Thoracic aorta (tissue), 2 donors: ENCODE measurements at regions not wholly inside any gene's neighbourhood (a gene's known extent, or its start where the extent isn't known, plus 50 kb on each side); places are given as distances from the start of the nearest gene placed in this dataset.

Source experiments
- ATAC-seq: fragments of 150-250 bp; one replicate; pipeline ENCODE4 v1.8.0; 2017; ENCODE audit warnings: low read depth; ENCODE audit not compliant: insufficient number of reproducible peaks, low FRiP score
- DNase-seq: peaks from one replicate; pipeline ENCODE4 v3.0.0-alpha.2; 2020; ENCODE audit warnings: low spot score
- H3K27ac ChIP-seq, 2 donors: fragments of 200-600 bp; sonication (generic); 1 replicate in 1 of 2; 2 replicates in 1 of 2; pipeline ENCODE4 v1.5.1; 2016; ENCODE audit warnings: mild to moderate bottlenecking in 2 of 2, moderate library complexity in 2 of 2
- H3K27me3 ChIP-seq: fragments of 200-600 bp; sonication (generic); replicated peaks from 2 replicates; pipeline ENCODE4 v1.6.0; 2016; ENCODE audit warnings: mild to moderate bottlenecking; ENCODE audit not compliant: insufficient read depth
- H3K36me3 ChIP-seq: fragments of 200-600 bp; sonication (generic); one replicate; pipeline ENCODE4 v1.5.1; 2016
- H3K4me1 ChIP-seq, 2 donors: fragments of 200-600 bp; sonication (generic); 1 replicate in 1 of 2; 2 replicates in 1 of 2; pipeline versions ENCODE4 v1.5.1 to v1.6.0; 2016; ENCODE audit warnings: low read depth in 2 of 2, mild to moderate bottlenecking in 1 of 2; ENCODE audit not compliant: control insufficient read depth in 1 of 2
- H3K4me3 ChIP-seq: fragments of 200-600 bp; sonication (generic); 2 replicates; pipeline ENCODE4 v1.5.1; 2016; ENCODE audit warnings: mild to moderate bottlenecking
- H3K9me3 ChIP-seq: fragments of 200-600 bp; sonication (generic); 2 replicates; pipeline ENCODE4 v1.5.1; 2016
- TF ChIP-seq, protein P1 (sequence below): fragments of 200-600 bp; sonication (generic); IDR thresholded peaks from one replicate; pipeline ENCODE4 v1.5.1; 2019; ENCODE audit warnings: antibody characterized with exemption

GRCh38 chr1:99133756-99134500 lies 129.3 kb upstream of the PLPPR5 start:
- Histone ChIP-seq H3K27me3 (no peaks in the 10 kb centered on the region), H3K4me1 (no peaks in the 10 kb centered on the region), H3K27ac (no peak overlapping the region), H3K36me3 (no peaks in the 10 kb centered on the region), H3K4me3 (no peak overlapping the region), H3K9me3 (no peaks in the 10 kb centered on the region)
- TF ChIP-seq, protein P1, sequence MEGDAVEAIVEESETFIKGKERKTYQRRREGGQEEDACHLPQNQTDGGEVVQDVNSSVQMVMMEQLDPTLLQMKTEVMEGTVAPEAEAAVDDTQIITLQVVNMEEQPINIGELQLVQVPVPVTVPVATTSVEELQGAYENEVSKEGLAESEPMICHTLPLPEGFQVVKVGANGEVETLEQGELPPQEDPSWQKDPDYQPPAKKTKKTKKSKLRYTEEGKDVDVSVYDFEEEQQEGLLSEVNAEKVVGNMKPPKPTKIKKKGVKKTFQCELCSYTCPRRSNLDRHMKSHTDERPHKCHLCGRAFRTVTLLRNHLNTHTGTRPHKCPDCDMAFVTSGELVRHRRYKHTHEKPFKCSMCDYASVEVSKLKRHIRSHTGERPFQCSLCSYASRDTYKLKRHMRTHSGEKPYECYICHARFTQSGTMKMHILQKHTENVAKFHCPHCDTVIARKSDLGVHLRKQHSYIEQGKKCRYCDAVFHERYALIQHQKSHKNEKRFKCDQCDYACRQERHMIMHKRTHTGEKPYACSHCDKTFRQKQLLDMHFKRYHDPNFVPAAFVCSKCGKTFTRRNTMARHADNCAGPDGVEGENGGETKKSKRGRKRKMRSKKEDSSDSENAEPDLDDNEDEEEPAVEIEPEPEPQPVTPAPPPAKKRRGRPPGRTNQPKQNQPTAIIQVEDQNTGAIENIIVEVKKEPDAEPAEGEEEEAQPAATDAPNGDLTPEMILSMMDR, result no peak
- ATAC-seq, result no peak
- DNase-seq, result no peak

DNA sequence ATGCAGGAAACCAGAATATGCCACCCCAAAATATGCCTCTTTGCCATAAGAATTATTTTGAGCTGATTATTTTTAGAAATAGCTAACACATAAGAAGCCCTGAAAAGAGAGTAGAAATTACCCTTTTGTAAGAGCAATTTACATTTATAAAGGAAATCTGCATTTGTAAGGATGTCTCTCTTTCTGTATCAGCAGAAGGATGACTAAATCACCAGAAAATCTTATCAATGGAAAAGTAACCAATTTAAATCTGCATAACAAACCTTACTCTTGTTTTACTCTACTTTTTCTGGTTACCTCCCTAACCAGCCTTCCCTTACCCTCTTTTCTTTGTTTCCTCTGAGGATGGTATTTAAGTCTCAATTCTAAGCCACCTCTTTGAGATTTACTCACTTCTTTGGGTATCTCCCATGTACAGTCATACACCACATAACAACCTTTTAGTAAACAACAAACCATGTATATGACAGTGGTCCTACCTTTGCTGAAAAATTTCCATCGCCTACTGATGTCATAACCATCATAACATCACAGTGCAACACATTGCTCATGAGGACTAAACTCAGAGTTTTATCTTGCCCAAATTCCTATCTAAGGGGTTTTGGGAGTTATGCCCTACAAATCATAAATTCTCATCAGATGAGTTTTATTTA lies 126.6 kb upstream of the PLPPR4 start:
- TF ChIP-seq, protein P1, result no peak
- Histone ChIP-seq H3K36me3 (no peaks in the 10 kb centered on the region), H3K4me1 (no peaks in the 10 kb centered on the region), H3K9me3 (no peaks in the 10 kb centered on the region), H3K27ac (no peak overlapping the region), H3K27me3 (no peaks in the 10 kb centered on the region), H3K4me3 (no peak overlapping the region)
- no peak for DNase-seq
- no peak for ATAC-seq

DNA sequence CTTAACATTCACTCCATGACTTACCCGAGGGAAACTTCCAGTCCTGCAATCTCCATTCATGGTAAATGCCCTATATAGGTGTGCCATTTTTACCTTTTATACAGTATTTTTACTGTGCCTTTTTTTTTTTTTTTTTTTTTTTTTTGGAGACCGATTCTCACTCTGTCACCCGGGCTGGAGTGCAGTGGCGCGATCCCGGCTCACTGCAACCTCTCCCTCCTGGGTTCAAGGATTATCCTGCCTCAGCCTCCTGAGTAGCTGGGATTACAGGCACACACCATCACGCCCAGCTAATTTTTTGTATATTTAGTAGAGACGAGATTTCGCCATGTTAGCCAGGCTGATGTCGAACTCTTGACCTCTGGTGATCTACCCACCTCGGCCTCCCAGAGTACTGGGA lies 124.4 kb upstream of the PLPPR4 start:
- ATAC-seq, result no peak
- H3K4me3 ChIP-seq, result no peak overlapping the region
- no peak overlapping the region for H3K27ac ChIP-seq
- H3K27me3 ChIP-seq, result no peaks in the 10 kb centered on the region
- no peaks in the 10 kb centered on the region for H3K4me1 ChIP-seq
- H3K36me3 ChIP-seq, result no peaks in the 10 kb centered on the region
- TF ChIP-seq, protein P1, result no peak
- H3K9me3 ChIP-seq, result no peaks in the 10 kb centered on the region
- DNase-seq, result no peak

GRCh38 chr1:99146129-99146848 lies 118.0 kb upstream of the PLPPR4 start:
- DNase-seq (no peak), ATAC-seq (no peak)
- no peaks in the 10 kb centered on the region for H3K27me3 ChIP-seq
- TF ChIP-seq, protein P1, result no peak
- no peak overlapping the region for H3K27ac ChIP-seq
- no peak overlapping the region for H3K4me3 ChIP-seq
- H3K4me1 ChIP-seq, result no peaks in the 10 kb centered on the region
- no peaks in the 10 kb centered on the region for H3K36me3 ChIP-seq
- no peaks in the 10 kb centered on the region for H3K9me3 ChIP-seq

DNA sequence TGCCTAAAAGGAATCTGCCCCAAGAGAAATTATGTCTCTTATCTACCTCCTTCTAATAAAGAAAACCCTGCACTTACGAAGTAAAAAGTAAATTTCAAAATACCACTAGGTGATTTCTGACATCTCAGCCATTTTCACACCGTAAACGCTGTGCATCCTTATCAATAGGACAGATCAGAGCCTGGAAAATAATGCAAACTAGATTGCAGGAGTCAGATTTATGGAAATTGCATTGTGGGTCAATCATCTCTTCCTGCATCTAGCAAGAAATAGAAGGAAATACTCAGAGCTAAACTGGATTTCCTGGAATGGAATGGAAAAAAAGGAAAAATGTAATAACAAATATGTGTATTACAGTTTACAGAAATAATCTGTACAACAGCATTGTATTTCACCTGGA lies 114.3 kb upstream of the PLPPR4 start:
- Histone ChIP-seq H3K36me3 (no peaks in the 10 kb centered on the region), H3K4me1 (no peaks in the 10 kb centered on the region), H3K9me3 (no peaks in the 10 kb centered on the region), H3K4me3 (no peak overlapping the region), H3K27ac (no peak overlapping the region), H3K27me3 (no peaks in the 10 kb centered on the region)
- DNase-seq (no peak), ATAC-seq (no peak)
- TF ChIP-seq, protein P1, result no peak
